ENCODE measurements at regions not wholly inside any gene's neighbourhood (a gene's known extent, or its start where the extent isn't known, plus 50 kb on each side); places are given as distances from the start of the nearest gene placed in this dataset.

DNA sequence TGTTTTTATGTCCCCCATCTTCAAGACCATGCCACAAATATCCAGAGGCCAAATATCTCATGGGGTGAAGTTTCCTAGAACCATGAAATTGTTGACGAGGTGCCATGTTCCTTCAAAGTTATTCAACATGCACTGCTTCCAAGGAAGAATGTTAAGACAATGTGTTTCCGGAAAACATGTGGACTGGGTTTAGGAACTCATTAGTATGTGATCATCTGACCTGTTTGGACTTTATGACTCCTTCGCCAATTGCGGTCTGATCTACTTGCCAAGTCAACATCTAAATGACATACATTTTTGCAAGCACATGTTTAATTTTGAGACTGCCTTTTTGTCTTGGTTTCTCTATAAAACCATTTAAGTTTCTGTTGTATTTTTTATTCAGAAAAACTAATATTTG is 234.8 kb downstream of the MAF start:
- Mint-ChIP-seq H3K27me3 (ENCODE audit: insufficient read depth, low read depth, poor library complexity) (no peaks in the 10 kb centered on the region), H3K4me3 (no peak overlapping the region)
- ATAC-seq: no peak

More for the DNA sequence above, 234.8 kb downstream of the MAF start:
- no peaks in the 10 kb centered on the region for H3K36me3 ChIP-seq (ENCODE audit: insufficient read depth)
- no peak overlapping the region for H3K4me2 ChIP-seq
- no peak overlapping the region for H2AFZ ChIP-seq
- H3K79me2 ChIP-seq (replicated peaks; ENCODE audit: insufficient read depth): no peaks in the 10 kb centered on the region
- peaks cover 8% of the 10 kb centered on the region; the same call in 2 of the 3 replicates for H3K4me1 Mint-ChIP-seq
- TF ChIP-seq ZNF114 (CRISPR knock-in tag; IDR thresholded peaks at IDR 0.05): no peak
- TF ChIP-seq, protein P1, sequence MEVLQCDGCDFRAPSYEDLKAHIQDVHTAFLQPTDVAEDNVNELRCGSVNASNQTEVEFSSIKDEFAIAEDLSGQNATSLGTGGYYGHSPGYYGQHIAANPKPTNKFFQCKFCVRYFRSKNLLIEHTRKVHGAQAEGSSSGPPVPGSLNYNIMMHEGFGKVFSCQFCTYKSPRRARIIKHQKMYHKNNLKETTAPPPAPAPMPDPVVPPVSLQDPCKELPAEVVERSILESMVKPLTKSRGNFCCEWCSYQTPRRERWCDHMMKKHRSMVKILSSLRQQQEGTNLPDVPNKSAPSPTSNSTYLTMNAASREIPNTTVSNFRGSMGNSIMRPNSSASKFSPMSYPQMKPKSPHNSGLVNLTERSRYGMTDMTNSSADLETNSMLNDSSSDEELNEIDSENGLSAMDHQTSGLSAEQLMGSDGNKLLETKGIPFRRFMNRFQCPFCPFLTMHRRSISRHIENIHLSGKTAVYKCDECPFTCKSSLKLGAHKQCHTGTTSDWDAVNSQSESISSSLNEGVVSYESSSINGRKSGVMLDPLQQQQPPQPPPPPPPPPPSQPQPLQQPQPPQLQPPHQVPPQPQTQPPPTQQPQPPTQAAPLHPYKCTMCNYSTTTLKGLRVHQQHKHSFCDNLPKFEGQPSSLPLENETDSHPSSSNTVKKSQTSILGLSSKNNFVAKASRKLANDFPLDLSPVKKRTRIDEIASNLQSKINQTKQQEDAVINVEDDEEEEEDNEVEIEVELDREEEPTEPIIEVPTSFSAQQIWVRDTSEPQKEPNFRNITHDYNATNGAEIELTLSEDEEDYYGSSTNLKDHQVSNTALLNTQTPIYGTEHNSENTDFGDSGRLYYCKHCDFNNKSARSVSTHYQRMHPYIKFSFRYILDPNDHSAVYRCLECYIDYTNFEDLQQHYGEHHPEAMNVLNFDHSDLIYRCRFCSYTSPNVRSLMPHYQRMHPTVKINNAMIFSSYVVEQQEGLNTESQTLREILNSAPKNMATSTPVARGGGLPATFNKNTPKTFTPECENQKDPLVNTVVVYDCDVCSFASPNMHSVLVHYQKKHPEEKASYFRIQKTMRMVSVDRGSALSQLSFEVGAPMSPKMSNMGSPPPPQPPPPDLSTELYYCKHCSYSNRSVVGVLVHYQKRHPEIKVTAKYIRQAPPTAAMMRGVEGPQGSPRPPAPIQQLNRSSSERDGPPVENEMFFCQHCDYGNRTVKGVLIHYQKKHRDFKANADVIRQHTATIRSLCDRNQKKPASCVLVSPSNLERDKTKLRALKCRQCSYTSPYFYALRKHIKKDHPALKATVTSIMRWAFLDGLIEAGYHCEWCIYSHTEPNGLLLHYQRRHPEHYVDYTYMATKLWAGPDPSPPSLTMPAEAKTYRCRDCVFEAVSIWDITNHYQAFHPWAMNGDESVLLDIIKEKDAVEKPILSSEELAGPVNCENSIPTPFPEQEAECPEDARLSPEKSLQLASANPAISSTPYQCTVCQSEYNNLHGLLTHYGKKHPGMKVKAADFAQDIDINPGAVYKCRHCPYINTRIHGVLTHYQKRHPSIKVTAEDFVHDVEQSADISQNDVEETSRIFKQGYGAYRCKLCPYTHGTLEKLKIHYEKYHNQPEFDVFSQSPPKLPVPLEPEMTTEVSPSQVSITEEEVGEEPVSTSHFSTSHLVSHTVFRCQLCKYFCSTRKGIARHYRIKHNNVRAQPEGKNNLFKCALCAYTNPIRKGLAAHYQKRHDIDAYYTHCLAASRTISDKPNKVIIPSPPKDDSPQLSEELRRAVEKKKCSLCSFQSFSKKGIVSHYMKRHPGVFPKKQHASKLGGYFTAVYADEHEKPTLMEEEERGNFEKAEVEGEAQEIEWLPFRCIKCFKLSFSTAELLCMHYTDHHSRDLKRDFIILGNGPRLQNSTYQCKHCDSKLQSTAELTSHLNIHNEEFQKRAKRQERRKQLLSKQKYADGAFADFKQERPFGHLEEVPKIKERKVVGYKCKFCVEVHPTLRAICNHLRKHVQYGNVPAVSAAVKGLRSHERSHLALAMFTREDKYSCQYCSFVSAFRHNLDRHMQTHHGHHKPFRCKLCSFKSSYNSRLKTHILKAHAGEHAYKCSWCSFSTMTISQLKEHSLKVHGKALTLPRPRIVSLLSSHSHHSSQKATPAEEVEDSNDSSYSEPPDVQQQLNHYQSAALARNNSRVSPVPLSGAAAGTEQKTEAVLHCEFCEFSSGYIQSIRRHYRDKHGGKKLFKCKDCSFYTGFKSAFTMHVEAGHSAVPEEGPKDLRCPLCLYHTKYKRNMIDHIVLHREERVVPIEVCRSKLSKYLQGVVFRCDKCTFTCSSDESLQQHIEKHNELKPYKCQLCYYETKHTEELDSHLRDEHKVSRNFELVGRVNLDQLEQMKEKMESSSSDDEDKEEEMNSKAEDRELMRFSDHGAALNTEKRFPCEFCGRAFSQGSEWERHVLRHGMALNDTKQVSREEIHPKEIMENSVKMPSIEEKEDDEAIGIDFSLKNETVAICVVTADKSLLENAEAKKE (CRISPR knock-in tag; IDR thresholded peaks at IDR 0.05): no peak
- no peak for TF ChIP-seq STAT1 (IDR thresholded peaks at IDR 0.05; ENCODE audit: unreplicated experiment)
- no peaks in the 10 kb centered on the region; the same call in 2 of the 3 replicates for H3K9me3 Mint-ChIP-seq
- H3K4me1 ChIP-seq (ENCODE audit: insufficient read depth): no peaks in the 10 kb centered on the region
- no peaks in the 10 kb centered on the region for H3F3A ChIP-seq (replicated peaks; ENCODE audit: low read depth)
- no peak overlapping the region for H3K27ac Mint-ChIP-seq
- no peaks in the 10 kb centered on the region; the same call in 2 of the 3 replicates for H3K36me3 Mint-ChIP-seq (ENCODE audit: low read depth)
- no peak overlapping the region for H3K27ac ChIP-seq (ENCODE audit: low read depth)
- H3K27me3 ChIP-seq (ENCODE audit: insufficient read depth): no peaks in the 10 kb centered on the region
- peaks cover 24% of the 10 kb centered on the region for H3K9me2 ChIP-seq (ENCODE audit: insufficient read depth)
- no peak for DNase-seq (ENCODE audit: low spot score)
- H3K4me3 ChIP-seq: no peak overlapping the region
- H4K20me1 ChIP-seq (replicated peaks; ENCODE audit: insufficient read depth): no peaks in the 10 kb centered on the region
